Kidney epithelial cell (primary cell): ENCODE measurements at regions not wholly inside any gene's neighbourhood (a gene's known extent, or its start where the extent isn't known, plus 50 kb on each side); places are given as distances from the start of the nearest gene placed in this dataset.
"Not testable (repeated sequence)": the region's sequence is repeated elsewhere in the genome, so short reads cannot be mapped to it uniquely, and the experiment has no call there.

Experiments
- DNase-seq: peaks from one replicate; pipeline ENCODE4 v3.0.0-alpha.2; 2010; ENCODE audit warnings: low read depth
- H3K27me3 ChIP-seq: 2 replicates; pipeline ENCODE4 v1.6.0; 2011; ENCODE audit warnings: low read length; ENCODE audit not compliant: control insufficient read depth, insufficient read depth
- H3K36me3 ChIP-seq: 2 replicates; pipeline ENCODE4 v1.5.1; 2011; ENCODE audit warnings: low read length; ENCODE audit not compliant: control insufficient read depth, insufficient read depth
- H3K4me3 ChIP-seq: 2 replicates; pipeline ENCODE4 v1.5.1; 2011; ENCODE audit warnings: low read depth, mild to moderate bottlenecking, control low read depth, low read length
- CTCF ChIP-seq: IDR thresholded peaks from 2 replicates; pipeline ENCODE4 v1.5.1; 2011; ENCODE audit warnings: mild to moderate bottlenecking, moderate library complexity, low read length, control low read depth, inconsistent platforms; ENCODE audit not compliant: insufficient read depth, poor library complexity, severe bottlenecking

DNA sequence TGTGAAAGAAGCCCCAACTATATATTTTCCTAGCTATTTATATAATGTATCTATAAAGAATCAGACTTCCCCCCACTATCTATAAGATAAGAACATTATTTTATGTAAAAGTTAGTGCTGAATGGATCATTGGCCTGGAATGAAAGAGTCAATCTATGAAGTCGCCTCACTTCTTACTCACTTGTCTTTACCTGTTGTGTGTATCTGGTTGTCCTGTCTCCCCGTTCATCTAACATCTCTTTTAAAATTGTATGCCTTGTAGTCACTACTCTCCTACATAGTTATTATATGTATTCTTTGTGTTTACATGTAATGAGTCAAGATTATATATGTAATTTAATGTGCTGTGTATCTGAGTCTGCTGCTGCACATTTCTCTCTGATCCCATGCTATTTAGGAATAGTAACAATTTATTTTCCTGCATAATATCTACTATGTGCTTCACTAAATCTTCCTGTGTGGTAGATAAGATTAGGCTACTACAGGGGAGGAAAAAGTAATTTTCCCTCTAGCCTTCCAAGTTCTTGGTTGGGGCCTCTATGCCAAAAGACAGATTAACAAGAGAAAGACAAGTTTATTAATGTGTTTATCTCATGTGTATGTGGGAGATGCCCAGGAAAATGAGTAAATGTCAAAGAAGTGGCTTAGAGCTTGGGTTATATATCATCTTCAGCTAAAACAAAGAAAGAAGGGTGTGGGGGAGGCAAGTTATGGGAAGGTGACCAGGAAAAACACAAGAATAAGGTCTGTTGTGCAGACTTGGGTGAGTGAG, 77.6 kb upstream of the FRMPD4 start:
- no peaks in the 10 kb centered on the region for H3K27me3 ChIP-seq
- H3K4me3 ChIP-seq = no peak overlapping the region
- no peaks in the 10 kb centered on the region for H3K36me3 ChIP-seq
- no peak for DNase-seq
- TF ChIP-seq CTCF = no peak

GRCh38 chrX:12065251-12065650, 73.0 kb upstream of the FRMPD4 start:
- H3K27me3 ChIP-seq = no peaks in the 10 kb centered on the region
- H3K36me3 ChIP-seq = no peaks in the 10 kb centered on the region
- TF ChIP-seq CTCF = no peak
- no peak overlapping the region for H3K4me3 ChIP-seq
- no peak for DNase-seq

GRCh38 chrX:12076046-12076445, 62.2 kb upstream of the FRMPD4 start:
- H3K27me3 ChIP-seq = no peaks in the 10 kb centered on the region
- H3K4me3 ChIP-seq = no peak overlapping the region
- DNase-seq = no peak
- H3K36me3 ChIP-seq = no peaks in the 10 kb centered on the region
- TF ChIP-seq CTCF = peak; percentile 12

DNA sequence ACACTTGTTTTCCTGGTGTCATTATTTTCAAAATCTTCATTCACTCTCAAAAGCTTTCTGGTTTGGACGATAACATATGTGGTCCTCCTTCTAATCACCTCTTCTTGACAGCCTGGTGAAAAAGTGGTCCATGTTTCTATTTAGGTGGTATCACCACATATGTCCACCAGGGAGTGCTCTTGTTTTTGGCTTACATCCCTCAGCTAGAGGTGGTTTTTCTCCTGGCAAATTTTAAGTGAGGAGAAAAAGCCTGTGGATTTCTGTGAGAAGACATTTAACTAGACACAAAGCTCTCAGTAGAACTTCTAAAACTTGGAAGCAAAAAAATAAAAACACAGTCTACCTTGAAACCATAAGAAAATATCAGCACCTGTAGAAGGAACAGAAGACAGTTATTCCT, 58.0 kb upstream of the FRMPD4 start:
- no peak for DNase-seq
- no peaks in the 10 kb centered on the region for H3K36me3 ChIP-seq

DNA sequence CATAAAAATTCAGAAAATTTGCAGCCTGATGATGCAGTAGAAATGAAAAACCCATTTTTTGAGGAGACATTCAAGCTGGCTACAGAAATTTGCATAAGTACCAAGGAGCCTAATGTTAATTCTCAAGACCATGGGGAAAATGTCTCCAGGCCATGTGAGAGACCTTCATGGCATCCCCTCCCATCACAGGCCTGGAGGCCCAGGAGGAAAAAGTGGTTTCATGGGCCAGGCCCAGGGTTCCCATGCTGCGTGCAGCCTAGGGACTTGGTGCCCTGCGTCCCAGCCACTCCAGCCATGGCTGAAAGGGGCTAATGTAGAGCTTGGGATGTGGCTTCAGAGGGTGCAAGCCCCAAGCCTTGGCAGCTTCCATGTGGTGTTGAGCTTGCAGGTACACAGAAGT, 55.3 kb upstream of the FRMPD4 start:
- not testable (repeated sequence) for H3K27me3 ChIP-seq, DNase-seq, H3K36me3 ChIP-seq, H3K4me3 ChIP-seq

More for the DNA sequence above, 58.0 kb upstream of the FRMPD4 start:
- no peaks in the 10 kb centered on the region for H3K27me3 ChIP-seq
- TF ChIP-seq CTCF = peak; percentile 45
- H3K4me3 ChIP-seq = no peak overlapping the region
